NB4 (cell line): ENCODE measurements at regions not wholly inside any gene's neighbourhood (a gene's known extent, or its start where the extent isn't known, plus 50 kb on each side); places are given as distances from the start of the nearest gene placed in this dataset.

Experiments used
- CTCF ChIP-seq: IDR thresholded peaks from one replicate; pipeline ENCODE4 v1.5.1; 2012; ENCODE audit warnings: low read depth, low read length
- MAX ChIP-seq: IDR thresholded peaks from 2 replicates; pipeline ENCODE4 v1.6.1; 2011; ENCODE audit warnings: low read depth, low read length
- MYC ChIP-seq: IDR thresholded peaks from 2 replicates; pipeline ENCODE4 v1.6.1; 2011; ENCODE audit warnings: low read depth, low read length
- POLR2A ChIP-seq: IDR thresholded peaks from 2 replicates; pipeline ENCODE4 v1.6.1; 2011; ENCODE audit warnings: mild to moderate bottlenecking; ENCODE audit not compliant: insufficient read length; ENCODE audit errors: extremely low read depth

- TF ChIP-seq CTCF (no peak), MAX (no peak), POLR2A (no peak), MYC (no peak)
Observed at GRCh38 chr21:25453524-25453923, 153.8 kb downstream of the MRPL39 start.
